ENCODE measurements at regions not wholly inside any gene's neighbourhood (a gene's known extent, or its start where the extent isn't known, plus 50 kb on each side); places are given as distances from the start of the nearest gene placed in this dataset.
"Not testable (repeated sequence)": the region's sequence is repeated elsewhere in the genome, so short reads cannot be mapped to it uniquely, and the experiment has no call there.

GRCh38 chr10:2030046-2030445 is 292.7 kb upstream of the ADARB2 start:
- Mint-ChIP-seq H3K4me1 (ENCODE audit: insufficient read depth, unreplicated experiment) (no peaks in the 10 kb centered on the region), H3K36me3 (ENCODE audit: insufficient read depth, unreplicated experiment) (no peaks in the 10 kb centered on the region)

GRCh38 chr10:2026936-2027335 is 289.6 kb upstream of the ADARB2 start:
- DNase-seq (ENCODE audit: unreplicated experiment): no peak
- Mint-ChIP-seq H3K27me3 (ENCODE audit: insufficient read depth, unreplicated experiment) (no peaks in the 10 kb centered on the region), H3K36me3 (ENCODE audit: insufficient read depth, unreplicated experiment) (no peaks in the 10 kb centered on the region), H3K4me1 (ENCODE audit: insufficient read depth, unreplicated experiment) (peaks cover 5% of the 10 kb centered on the region), H3K27ac (ENCODE audit: low read depth, unreplicated experiment) (no peak overlapping the region), H3K9me3 (ENCODE audit: unreplicated experiment) (peaks cover 8% of the 10 kb centered on the region), H3K4me3 (ENCODE audit: unreplicated experiment) (no peak overlapping the region)
- intact Hi-C loops (cut with micrococcal nuclease): no loop called here
- TF ChIP-seq, protein P1, sequence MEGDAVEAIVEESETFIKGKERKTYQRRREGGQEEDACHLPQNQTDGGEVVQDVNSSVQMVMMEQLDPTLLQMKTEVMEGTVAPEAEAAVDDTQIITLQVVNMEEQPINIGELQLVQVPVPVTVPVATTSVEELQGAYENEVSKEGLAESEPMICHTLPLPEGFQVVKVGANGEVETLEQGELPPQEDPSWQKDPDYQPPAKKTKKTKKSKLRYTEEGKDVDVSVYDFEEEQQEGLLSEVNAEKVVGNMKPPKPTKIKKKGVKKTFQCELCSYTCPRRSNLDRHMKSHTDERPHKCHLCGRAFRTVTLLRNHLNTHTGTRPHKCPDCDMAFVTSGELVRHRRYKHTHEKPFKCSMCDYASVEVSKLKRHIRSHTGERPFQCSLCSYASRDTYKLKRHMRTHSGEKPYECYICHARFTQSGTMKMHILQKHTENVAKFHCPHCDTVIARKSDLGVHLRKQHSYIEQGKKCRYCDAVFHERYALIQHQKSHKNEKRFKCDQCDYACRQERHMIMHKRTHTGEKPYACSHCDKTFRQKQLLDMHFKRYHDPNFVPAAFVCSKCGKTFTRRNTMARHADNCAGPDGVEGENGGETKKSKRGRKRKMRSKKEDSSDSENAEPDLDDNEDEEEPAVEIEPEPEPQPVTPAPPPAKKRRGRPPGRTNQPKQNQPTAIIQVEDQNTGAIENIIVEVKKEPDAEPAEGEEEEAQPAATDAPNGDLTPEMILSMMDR (IDR thresholded peaks at IDR 0.05; ENCODE audit: unreplicated experiment): no peak
- BruUV-seq (replicated peaks): no TSS peak
- CTCF ChIA-PET: interaction anchor here (0.6 to 0.7 kb wide), 2 partner anchors 649 to 957 kb away, joined by 4 read pairs; no protein-coding TSS in a partner anchor
- POLR2A ChIA-PET: no interaction called here

More at GRCh38 chr10:2030046-2030445, 292.7 kb upstream of the ADARB2 start:
- ChIA-PET CTCF (interaction anchor here (0.7 kb wide), 1 partner anchor 688 kb away, joined by 3 read pairs; no protein-coding TSS in a partner anchor), POLR2A (interaction anchor here (0.7 kb wide), 1 partner anchor 65 kb away, joined by 3 read pairs; no protein-coding TSS in a partner anchor)
- Mint-ChIP-seq H3K27me3 (ENCODE audit: insufficient read depth, unreplicated experiment) (no peaks in the 10 kb centered on the region), H3K9me3 (ENCODE audit: unreplicated experiment) (peaks cover 8% of the 10 kb centered on the region), H3K4me3 (ENCODE audit: unreplicated experiment) (no peak overlapping the region), H3K27ac (ENCODE audit: low read depth, unreplicated experiment) (no peak overlapping the region)
- intact Hi-C loops (cut with micrococcal nuclease): no loop called here
- TF ChIP-seq, protein P1 (IDR thresholded peaks at IDR 0.05; ENCODE audit: unreplicated experiment): no peak
- BruUV-seq (replicated peaks): no TSS peak
- DNase-seq (ENCODE audit: unreplicated experiment): no peak

GRCh38 chr10:2024750-2025149 is 287.4 kb upstream of the ADARB2 start:
- H3K36me3 Mint-ChIP-seq (ENCODE audit: insufficient read depth, unreplicated experiment); H3K4me3 Mint-ChIP-seq (ENCODE audit: unreplicated experiment); BruUV-seq (replicated peaks); DNase-seq (ENCODE audit: unreplicated experiment); CTCF ChIA-PET; H3K27me3 Mint-ChIP-seq (ENCODE audit: insufficient read depth, unreplicated experiment); H3K27ac Mint-ChIP-seq (ENCODE audit: low read depth, unreplicated experiment); H3K4me1 Mint-ChIP-seq (ENCODE audit: insufficient read depth, unreplicated experiment); H3K9me3 Mint-ChIP-seq (ENCODE audit: unreplicated experiment); intact Hi-C loops (cut with micrococcal nuclease): not testable (repeated sequence)
- POLR2A ChIA-PET: interaction anchor here (0.5 kb wide), 1 partner anchor 95 kb away, joined by 3 read pairs; no protein-coding TSS in a partner anchor

DNA sequence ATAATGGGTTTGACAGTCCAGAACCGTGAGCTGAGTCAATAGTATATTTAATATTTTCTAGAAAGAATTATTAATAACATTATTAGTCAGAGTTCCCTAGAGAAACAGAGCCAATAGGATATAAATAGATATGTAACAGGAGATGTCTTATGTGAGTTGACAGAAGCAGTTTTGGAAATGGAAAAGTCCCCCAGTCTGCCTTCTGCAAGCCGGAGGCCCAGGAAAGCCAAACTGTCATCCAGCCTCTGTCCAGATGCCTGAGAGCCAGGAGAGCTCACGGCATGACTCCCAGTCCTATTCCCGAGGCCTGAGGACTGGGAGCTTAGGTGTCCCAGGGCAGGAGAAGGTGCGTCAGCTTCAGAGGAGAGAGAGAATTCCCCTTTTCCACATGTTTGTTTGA is 286.4 kb upstream of the ADARB2 start:
- intact Hi-C loops (cut with micrococcal nuclease): no loop called here
- Mint-ChIP-seq H3K27me3 (ENCODE audit: insufficient read depth, unreplicated experiment) (no peaks in the 10 kb centered on the region), H3K9me3 (ENCODE audit: unreplicated experiment) (no peaks in the 10 kb centered on the region), H3K4me3 (ENCODE audit: unreplicated experiment) (no peak overlapping the region), H3K27ac (ENCODE audit: low read depth, unreplicated experiment) (no peak overlapping the region), H3K4me1 (ENCODE audit: insufficient read depth, unreplicated experiment) (peaks cover 5% of the 10 kb centered on the region), H3K36me3 (ENCODE audit: insufficient read depth, unreplicated experiment) (no peaks in the 10 kb centered on the region)
- TF ChIP-seq, protein P1 (IDR thresholded peaks at IDR 0.05; ENCODE audit: unreplicated experiment): no peak
- ChIA-PET CTCF (interaction anchor here (0.6 kb wide), 1 partner anchor 32 kb away, joined by 3 read pairs; no protein-coding TSS in a partner anchor), POLR2A (interaction anchor here (1.0 kb wide), 1 partner anchor 62 kb away, joined by 3 read pairs; no protein-coding TSS in a partner anchor)
- no peak for DNase-seq (ENCODE audit: unreplicated experiment)
- no TSS peak for BruUV-seq (replicated peaks)

GRCh38 chr10:2022401-2022800 is 285.1 kb upstream of the ADARB2 start:
- Mint-ChIP-seq H3K4me1 (ENCODE audit: insufficient read depth, unreplicated experiment) (peaks cover 5% of the 10 kb centered on the region), H3K9me3 (ENCODE audit: unreplicated experiment) (no peaks in the 10 kb centered on the region), H3K27me3 (ENCODE audit: insufficient read depth, unreplicated experiment) (no peaks in the 10 kb centered on the region), H3K27ac (ENCODE audit: low read depth, unreplicated experiment) (no peak overlapping the region), H3K4me3 (ENCODE audit: unreplicated experiment) (no peak overlapping the region), H3K36me3 (ENCODE audit: insufficient read depth, unreplicated experiment) (no peaks in the 10 kb centered on the region)
- DNase-seq (ENCODE audit: unreplicated experiment): no peak
- TF ChIP-seq, protein P1 (IDR thresholded peaks at IDR 0.05; ENCODE audit: unreplicated experiment): no peak
- ChIA-PET CTCF (no interaction called here), POLR2A (no interaction called here)
- no TSS peak for BruUV-seq (replicated peaks)
- intact Hi-C loops (cut with micrococcal nuclease): no loop called here

All from MCF 10A (cell line).